H1 (cell line): ENCODE measurements at regions not wholly inside any gene's neighbourhood (a gene's known extent, or its start where the extent isn't known, plus 50 kb on each side); places are given as distances from the start of the nearest gene placed in this dataset.

ENCODE experiments used
- ASH2L ChIP-seq: fragments of 200-600, 300-600 bp; sonication (generic); IDR thresholded peaks from one replicate; pipeline ENCODE4 v1.7.1; 2017; ENCODE audit warnings: low read length
- CTBP2 ChIP-seq: IDR thresholded peaks from 2 replicates; pipeline ENCODE4 v1.7.0; 2011; ENCODE audit warnings: borderline replicate concordance, mild to moderate bottlenecking, moderate library complexity, mixed read lengths, low read length; ENCODE audit not compliant: insufficient read depth, insufficient read length
- E2F6 ChIP-seq: IDR thresholded peaks from 2 replicates; pipeline ENCODE4 v1.6.1; 2012; ENCODE audit warnings: inconsistent platforms
- EP300 ChIP-seq, 2 experiments: IDR thresholded peaks; 1 replicate in 1 of 2; 2 replicates in 1 of 2; pipeline ENCODE4 v1.6.1; 2011 to 2012; ENCODE audit warnings: low read depth in 2 of 2, low read length in 2 of 2, mild to moderate bottlenecking in 2 of 2, borderline replicate concordance in 1 of 2, inconsistent platforms in 1 of 2, moderate library complexity in 1 of 2
- GTF2F1 ChIP-seq: IDR thresholded peaks from 2 replicates; pipeline ENCODE4 v1.6.1; 2012; ENCODE audit warnings: low read depth, low read length, improper control_type of control experiment, borderline replicate concordance
- JUN ChIP-seq: IDR thresholded peaks from 2 replicates; pipeline ENCODE4 v1.6.1; 2011; ENCODE audit warnings: low read depth, mild to moderate bottlenecking, improper control_type of control experiment, low read length
- RAD21 ChIP-seq, 2 experiments: IDR thresholded peaks in 1 of 2; conservative IDR thresholded peaks in 1 of 2; 2 replicates each; pipeline ENCODE4 v1.6.1; 2011; ENCODE audit warnings: low read depth in 2 of 2, low read length in 2 of 2, improper control_type of control experiment in 1 of 2, inconsistent platforms in 1 of 2, mild to moderate bottlenecking in 1 of 2, moderate library complexity in 1 of 2
- SP1 ChIP-seq: IDR thresholded peaks from 2 replicates; pipeline ENCODE4 v1.6.1; 2011; ENCODE audit warnings: low read depth, low read length
- YY1 ChIP-seq: IDR thresholded peaks from 2 replicates; pipeline ENCODE4 v1.6.1; 2011; ENCODE audit warnings: low read depth, mild to moderate bottlenecking, low read length
- TF ChIP-seq, protein P1 (sequence below): IDR thresholded peaks from 2 replicates; pipeline ENCODE4 v1.6.1; 2011; ENCODE audit warnings: low read length, improper control_type of control experiment

- TF ChIP-seq, protein P1, sequence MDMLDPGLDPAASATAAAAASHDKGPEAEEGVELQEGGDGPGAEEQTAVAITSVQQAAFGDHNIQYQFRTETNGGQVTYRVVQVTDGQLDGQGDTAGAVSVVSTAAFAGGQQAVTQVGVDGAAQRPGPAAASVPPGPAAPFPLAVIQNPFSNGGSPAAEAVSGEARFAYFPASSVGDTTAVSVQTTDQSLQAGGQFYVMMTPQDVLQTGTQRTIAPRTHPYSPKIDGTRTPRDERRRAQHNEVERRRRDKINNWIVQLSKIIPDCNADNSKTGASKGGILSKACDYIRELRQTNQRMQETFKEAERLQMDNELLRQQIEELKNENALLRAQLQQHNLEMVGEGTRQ: no peak
- TF ChIP-seq YY1 (peak; percentile 78), JUN (no peak), SP1 (peak; percentile 58; the same call in 1 of the 2 replicates), E2F6 (no peak), GTF2F1 (no peak), RAD21 (IDR thresholded peaks at IDR 0.05 in 1 of 2, conservative IDR thresholded peaks at IDR 0.05 in 1 of 2; ENCODE audit: low read depth in 2 of 2, low read length in 2 of 2) (peak; percentile 8 to 20; a peak in 3 of 4 replicates), CTBP2 (no peak), EP300 (IDR thresholded peaks at IDR 0.05; ENCODE audit: borderline replicate concordance in 1 of 2, low read depth in 2 of 2, low read length in 2 of 2) (0 out of 3 replicates have a peak, but pooled peaks of 1 of the 2 experiments have one; percentile 47), ASH2L (no peak)
Measured at GRCh38 chr3:77795013-77795412, 755.1 kb downstream of the ROBO2 start (continued).
